ENCODE measurements at regions not wholly inside any gene's neighbourhood (a gene's known extent, or its start where the extent isn't known, plus 50 kb on each side); places are given as distances from the start of the nearest gene placed in this dataset.

- Histone ChIP-seq H3K27me3 (ENCODE audit: insufficient read depth, low read length) (no peaks in the 10 kb centered on the region), H2AFZ (ENCODE audit: low read length) (no peak overlapping the region), H4K20me1 (ENCODE audit: insufficient read depth, low read length) (no peaks in the 10 kb centered on the region), H3K27ac (ENCODE audit: low read depth, low read length) (no peak overlapping the region), H3K79me2 (ENCODE audit: insufficient read depth, low read length) (no peaks in the 10 kb centered on the region), H3K4me2 (ENCODE audit: insufficient read depth, low read length) (no peak overlapping the region), H3K4me1 (ENCODE audit: insufficient read depth, low read length) (peaks cover 11% of the 10 kb centered on the region), H3K36me3 (ENCODE audit: insufficient read depth, low read length) (no peaks in the 10 kb centered on the region), H3K9me3 (ENCODE audit: low read depth, low read length) (no peaks in the 10 kb centered on the region), H3K4me3 (ENCODE audit: insufficient read depth, low read length) (no peak overlapping the region)
- TF ChIP-seq CTCF (IDR thresholded peaks at IDR 0.05; ENCODE audit: extremely low read depth, low read depth, low read length): no peak
- DNase-seq (ENCODE audit: insufficient read length, low spot score, missing footprints): no peak
These were observed 161.0 kb downstream of the SLC28A3 start for GRCh38 chr9:84179531-84179930.

- peak overlapping the region; percentile 27 for H2AFZ ChIP-seq (ENCODE audit: low read length)
- no peaks in the 10 kb centered on the region for H3K79me2 ChIP-seq (ENCODE audit: insufficient read depth, low read length)
- DNase-seq (ENCODE audit: insufficient read length, low spot score, missing footprints): no peak
- H3K4me3 ChIP-seq (ENCODE audit: insufficient read depth, low read length): no peak overlapping the region
- no peak overlapping the region for H3K4me2 ChIP-seq (ENCODE audit: insufficient read depth, low read length)
- no peaks in the 10 kb centered on the region for H4K20me1 ChIP-seq (ENCODE audit: insufficient read depth, low read length)
- H3K36me3 ChIP-seq (ENCODE audit: insufficient read depth, low read length): no peaks in the 10 kb centered on the region
- H3K9me3 ChIP-seq (ENCODE audit: low read depth, low read length): no peaks in the 10 kb centered on the region
- no peaks in the 10 kb centered on the region for H3K27me3 ChIP-seq (ENCODE audit: insufficient read depth, low read length)
- peaks cover under 1% of the 10 kb centered on the region for H3K4me1 ChIP-seq (ENCODE audit: insufficient read depth, low read length)
- no peak for TF ChIP-seq CTCF (IDR thresholded peaks at IDR 0.05; ENCODE audit: extremely low read depth, low read depth, low read length)
- H3K27ac ChIP-seq (ENCODE audit: low read depth, low read length): no peak overlapping the region
These were observed 153.5 kb downstream of the SLC28A3 start for GRCh38 chr9:84187090-84187489.

- H2AFZ ChIP-seq (ENCODE audit: low read length): no peak overlapping the region
- DNase-seq (ENCODE audit: insufficient read length, low spot score, missing footprints): no peak
- no peaks in the 10 kb centered on the region for H3K36me3 ChIP-seq (ENCODE audit: insufficient read depth, low read length)
- H3K9me3 ChIP-seq (ENCODE audit: low read depth, low read length): no peaks in the 10 kb centered on the region
- H3K4me1 ChIP-seq (ENCODE audit: insufficient read depth, low read length): no peaks in the 10 kb centered on the region
- no peaks in the 10 kb centered on the region for H4K20me1 ChIP-seq (ENCODE audit: insufficient read depth, low read length)
- H3K4me2 ChIP-seq (ENCODE audit: insufficient read depth, low read length): no peak overlapping the region
- no peak overlapping the region for H3K27ac ChIP-seq (ENCODE audit: low read depth, low read length)
- no peaks in the 10 kb centered on the region for H3K27me3 ChIP-seq (ENCODE audit: insufficient read depth, low read length)
- H3K4me3 ChIP-seq (ENCODE audit: insufficient read depth, low read length): no peak overlapping the region
- no peaks in the 10 kb centered on the region for H3K79me2 ChIP-seq (ENCODE audit: insufficient read depth, low read length)
- TF ChIP-seq CTCF (IDR thresholded peaks at IDR 0.05; ENCODE audit: extremely low read depth, low read depth, low read length): no peak
These were observed 150.7 kb downstream of the SLC28A3 start for GRCh38 chr9:84189904-84190303.

- Histone ChIP-seq H3K79me2 (ENCODE audit: insufficient read depth, low read length) (no peaks in the 10 kb centered on the region), H4K20me1 (ENCODE audit: insufficient read depth, low read length) (no peaks in the 10 kb centered on the region), H3K4me1 (ENCODE audit: insufficient read depth, low read length) (no peaks in the 10 kb centered on the region), H3K27me3 (ENCODE audit: insufficient read depth, low read length) (no peaks in the 10 kb centered on the region), H3K27ac (ENCODE audit: low read depth, low read length) (no peak overlapping the region), H3K9me3 (ENCODE audit: low read depth, low read length) (no peaks in the 10 kb centered on the region), H3K4me2 (ENCODE audit: insufficient read depth, low read length) (no peak overlapping the region), H2AFZ (ENCODE audit: low read length) (no peak overlapping the region), H3K4me3 (ENCODE audit: insufficient read depth, low read length) (no peak overlapping the region), H3K36me3 (ENCODE audit: insufficient read depth, low read length) (no peaks in the 10 kb centered on the region)
- no peak for DNase-seq (ENCODE audit: insufficient read length, low spot score, missing footprints)
- TF ChIP-seq CTCF (IDR thresholded peaks at IDR 0.05; ENCODE audit: extremely low read depth, low read depth, low read length): no peak
These were observed 150.1 kb downstream of the SLC28A3 start for GRCh38 chr9:84190411-84190810.

All from osteoblast (primary cell).